Activated CD4-positive, alpha-beta T cell treated with anti-CD3 and anti-CD28 coated beads, Interleukin-10, Interleukin-2, amounts not matched to agents 100 ng/mL and 50 ng/mL, durations not matched to agents 16 hours and 8 hours (primary cell): ENCODE measurements at regions not wholly inside any gene's neighbourhood (a gene's known extent, or its start where the extent isn't known, plus 50 kb on each side); places are given as distances from the start of the nearest gene placed in this dataset.

Source experiments
- DNase-seq: peaks from one replicate; pipeline ENCODE4 v3.0.0-alpha.2; 2020

GRCh38 chr21:41689289-41689583 is 77.6 kb downstream of the RIPK4 start:
- DNase-seq = no peak

GRCh38 chr21:41687633-41688032 is 79.2 kb downstream of the RIPK4 start:
- DNase-seq = no peak

GRCh38 chr21:41686664-41687063 is 80.2 kb downstream of the RIPK4 start:
- no peak for DNase-seq

GRCh38 chr21:41685511-41686149 is 81.2 kb downstream of the RIPK4 start:
- DNase-seq = no peak

- DNase-seq = no peak
Measured at GRCh38 chr21:41684381-41685245, 82.2 kb downstream of the RIPK4 start.

- no peak for DNase-seq
Measured at GRCh38 chr21:41683815-41684214, 83.0 kb downstream of the RIPK4 start.

GRCh38 chr21:41682719-41683179 is 84.1 kb downstream of the RIPK4 start:
- DNase-seq = no peak

- DNase-seq = no peak
Measured at GRCh38 chr21:41681939-41682718, 84.7 kb downstream of the RIPK4 start.

GRCh38 chr21:41681348-41681801 is 85.5 kb downstream of the RIPK4 start:
- no peak for DNase-seq

GRCh38 chr21:41680444-41681347 is 86.2 kb downstream of the RIPK4 start:
- DNase-seq = no peak

- DNase-seq = no peak
Measured at GRCh38 chr21:41678924-41679318, 87.9 kb downstream of the RIPK4 start.

GRCh38 chr21:41678016-41678923 is 88.6 kb downstream of the RIPK4 start:
- DNase-seq = no peak

GRCh38 chr21:41677671-41678015 is 89.2 kb downstream of the RIPK4 start:
- DNase-seq = no peak

- no peak for DNase-seq
Measured at GRCh38 chr21:41676198-41676597, 90.7 kb downstream of the RIPK4 start.

- DNase-seq = no peak
Measured at GRCh38 chr21:41675574-41675973, 91.3 kb downstream of the RIPK4 start.

GRCh38 chr21:41674402-41674801 is 92.5 kb downstream of the RIPK4 start:
- DNase-seq = no peak

GRCh38 chr21:41673596-41674335 is 93.1 kb downstream of the RIPK4 start:
- DNase-seq = no peak

GRCh38 chr21:41673071-41673470 is 93.8 kb downstream of the RIPK4 start:
- DNase-seq = no peak

GRCh38 chr21:41672543-41672915 is 94.3 kb downstream of the RIPK4 start:
- DNase-seq = no peak

GRCh38 chr21:41671859-41672542 is 94.9 kb downstream of the RIPK4 start:
- peak; percentile 2 for DNase-seq
